GM12878 (cell line): ENCODE measurements at regions not wholly inside any gene's neighbourhood (a gene's known extent, or its start where the extent isn't known, plus 50 kb on each side); places are given as distances from the start of the nearest gene placed in this dataset.

Source experiments
- ATAC-seq: fragments of 200-7000 bp; cut with Tn5 transposase; 3 replicates; pipeline ENCODE4 v1.9.1; 2020; ENCODE audit warnings: mild to moderate bottlenecking, moderate library complexity
- BruUV-seq: library from RNA; stranded (reverse); fragments of 400-500 nt; replicated peaks from 2 replicates; lab custom pipeline; 2021; lab: Mats Ljungman, UMichigan
- CTCF ChIA-PET: fragments of 300-600 bp; sonication (Branson Sonifier 250); formaldehyde crosslinking; extraction: SDS; loops from one replicate; lab custom pipeline; 2021; ENCODE audit warnings: inconsistent platforms; lab: Yijun Ruan, JAX
- POLR2A ChIA-PET: fragments of 350-600 bp; formaldehyde crosslinking; extraction: SDS; loops from one replicate; lab custom pipeline; 2021; ENCODE audit warnings: inconsistent platforms; lab: Charles Lee
- RAD21 ChIA-PET: fragments of 300-600 bp; sonication (Branson Sonifier 250); formaldehyde crosslinking; loops from one replicate; lab custom pipeline; 2023; ENCODE audit warnings: antibody characterized with exemption; ENCODE audit not compliant: unreplicated experiment; lab: Charles Lee
- SMC1A ChIA-PET: fragments of 300-600 bp; sonication (Branson Sonifier 250); formaldehyde crosslinking; loops from one replicate; lab custom pipeline; 2023; ENCODE audit not compliant: unreplicated experiment, uncharacterized antibody; lab: Charles Lee
- DNase-seq: peaks from one replicate; pipeline ENCODE4 v3.0.0-alpha.2; 2011; ENCODE audit warnings: low read depth, low spot score
- FAIRE-seq: peaks from 3 replicates; lab custom pipeline; 2011; peaks lifted over from hg19 to GRCh38; lab: Jason Lieb, UNC
- H2AFZ ChIP-seq: 2 replicates; pipeline ENCODE4 v1.6.0; 2011; ENCODE audit warnings: low read depth, low read length, control low read depth; ENCODE audit not compliant: control insufficient read depth
- H3K27ac ChIP-seq: 2 replicates; pipeline ENCODE4 v1.5.1; 2011; ENCODE audit warnings: control low read depth; ENCODE audit not compliant: control insufficient read depth, insufficient read depth
- H3K27me3 ChIP-seq, 2 experiments: replicated peaks in 1 of 2; 2 replicates each; pipeline versions ENCODE4 v1.6.0 to v1.6.1; 2011; ENCODE audit warnings: low read length in 1 of 2; ENCODE audit not compliant: control insufficient read depth in 2 of 2, insufficient read depth in 2 of 2
- H3K36me3 ChIP-seq, 2 experiments: 2 replicates each; pipeline ENCODE4 v1.5.1; 2011; ENCODE audit warnings: low read length in 1 of 2; ENCODE audit not compliant: control insufficient read depth in 2 of 2, insufficient read depth in 2 of 2
- H3K4me1 ChIP-seq: 2 replicates; pipeline ENCODE4 v1.6.1; 2011; ENCODE audit warnings: mild to moderate bottlenecking, low read length, moderate library complexity, mixed read lengths; ENCODE audit not compliant: control insufficient read depth, insufficient read depth
- H3K4me2 ChIP-seq: 2 replicates; pipeline ENCODE4 v1.6.0; 2011; ENCODE audit warnings: control low read depth; ENCODE audit not compliant: control insufficient read depth, insufficient read depth
- H3K4me3 ChIP-seq: fragments of 200-600 bp; sonication (generic); 2 replicates; pipeline ENCODE4 v1.5.1; 2016
- H3K79me2 ChIP-seq: 2 replicates; pipeline ENCODE4 v1.6.0; 2011; ENCODE audit warnings: low read length; ENCODE audit not compliant: control insufficient read depth, insufficient read depth
- H3K9ac ChIP-seq: 2 replicates; pipeline ENCODE4 v1.8.0; 2011; ENCODE audit warnings: low read length, control low read depth, mixed read lengths; ENCODE audit not compliant: control insufficient read depth, insufficient read depth
- H3K9me3 ChIP-seq: replicated peaks from 3 replicates; pipeline ENCODE4 v1.5.1; 2011; ENCODE audit warnings: mild to moderate bottlenecking, low read length; ENCODE audit not compliant: control insufficient read depth, insufficient read depth
- H4K20me1 ChIP-seq: 2 replicates; pipeline ENCODE4 v1.6.0; 2011; ENCODE audit not compliant: control insufficient read depth, insufficient read depth
- BHLHE40 ChIP-seq, 2 experiments: fragments of 450-650 bp in 1 of 2; IDR thresholded peaks; 2 replicates each; pipeline ENCODE4 v1.6.1; 2011 to 2017; ENCODE audit warnings: low read depth in 2 of 2, borderline replicate concordance in 1 of 2, improper control_type of control experiment in 1 of 2, low read length in 1 of 2, mild to moderate bottlenecking in 1 of 2
- DPF2 ChIP-seq: fragments of 450-650 bp; IDR thresholded peaks from 2 replicates; pipeline ENCODE4 v1.6.1; 2017; ENCODE audit warnings: mild to moderate bottlenecking
- FOXM1 ChIP-seq: IDR thresholded peaks from 2 replicates; pipeline ENCODE4 v1.6.1; 2012; ENCODE audit warnings: low read depth, mild to moderate bottlenecking, inconsistent platforms, low read length, moderate library complexity
- IRF4 ChIP-seq: IDR thresholded peaks from 2 replicates; pipeline ENCODE4 v1.6.1; 2011; ENCODE audit warnings: low read depth, low read length
- JUND ChIP-seq: IDR thresholded peaks from 2 replicates; pipeline ENCODE4 v1.6.1; 2012; ENCODE audit warnings: low read depth, mild to moderate bottlenecking, low read length, improper control_type of control experiment, moderate library complexity
- MTA2 ChIP-seq: fragments of 450-650 bp; IDR thresholded peaks from 2 replicates; pipeline ENCODE4 v1.6.1; 2016; ENCODE audit warnings: low read depth, mild to moderate bottlenecking, moderate library complexity
- POLR2AphosphoS2 ChIP-seq: IDR thresholded peaks from 2 replicates; pipeline ENCODE4 v1.6.1; 2011; ENCODE audit warnings: low read depth, mild to moderate bottlenecking, low read length, improper control_type of control experiment, moderate library complexity
- RELA ChIP-seq: fragments of 450-650 bp; IDR thresholded peaks from 2 replicates; pipeline ENCODE4 v1.8.0; 2014; ENCODE audit warnings: borderline replicate concordance; ENCODE audit not compliant: partially characterized antibody
- TBL1XR1 ChIP-seq: IDR thresholded peaks from 2 replicates; pipeline ENCODE4 v1.6.1; 2012; ENCODE audit warnings: low read depth, low read length, improper control_type of control experiment
- WRNIP1 ChIP-seq: IDR thresholded peaks from 2 replicates; pipeline ENCODE4 v1.6.1; 2011; ENCODE audit warnings: low read depth, low read length, improper control_type of control experiment, borderline replicate concordance
- ZNF24 ChIP-seq: fragments of 450-650 bp; IDR thresholded peaks from 2 replicates; pipeline ENCODE4 v1.6.1; 2017; ENCODE audit warnings: antibody characterized with exemption, mild to moderate bottlenecking
- WGBS: methylation state at CpG from one replicate; pipeline ENCODE4 v1.1.6; 2016; ENCODE audit warnings: low lambda C conversion rate; ENCODE audit not compliant: insufficient replicate concordance, insufficient coverage; ENCODE audit errors: missing lambda C conversion rate; 5-methylcytosine and 5-hydroxymethylcytosine counted together
- in situ Hi-C: fragments of 300-500 bp; cut with MboI; formaldehyde crosslinking; loops from 9 replicates; pipeline ENCODE4 v1.14.3; 2018; ENCODE audit warnings: mixed read lengths
- intact Hi-C: fragments of 100-400 bp; cut with micrococcal nuclease; formaldehyde crosslinking; loops from one replicate; pipeline ENCODE4 v1.14.2; 2022; ENCODE audit not compliant: unreplicated experiment
- TF ChIP-seq, protein P1 (sequence below): fragments of 450-650 bp; IDR thresholded peaks from 2 replicates; pipeline ENCODE4 v1.6.1; 2016; ENCODE audit warnings: mild to moderate bottlenecking
- TF ChIP-seq, protein P2 (sequence below): fragments of 450-650 bp; conservative IDR thresholded peaks from 2 replicates; pipeline ENCODE4 v1.6.1; 2017; ENCODE audit warnings: mild to moderate bottlenecking, moderate library complexity
- TF ChIP-seq, protein P3 (sequence below): fragments of 150-350 bp; IDR thresholded peaks from 2 replicates; pipeline ENCODE4 v1.6.1; 2016; ENCODE audit warnings: low read depth, low read length

DNA sequence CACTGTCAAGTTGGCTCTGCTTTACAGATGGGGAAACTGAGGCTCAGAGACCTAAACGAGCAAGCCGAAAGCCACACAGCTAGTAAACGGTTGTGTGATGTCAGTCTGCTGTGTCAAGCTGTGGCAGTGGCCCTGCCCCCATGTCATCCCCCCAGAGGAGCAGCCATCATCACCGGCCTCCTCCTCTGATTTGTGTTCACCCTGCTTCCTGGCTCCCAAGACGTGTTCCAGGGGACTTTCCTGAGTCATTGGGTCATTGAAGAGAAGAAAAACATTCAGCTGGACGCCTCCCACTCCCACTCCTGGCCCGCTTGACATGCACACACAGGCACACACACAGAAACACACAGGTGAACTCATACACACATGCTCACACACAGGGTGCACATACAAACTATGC, 54.0 kb upstream of the CIBAR2 start (continued):
- TF ChIP-seq, protein P1, sequence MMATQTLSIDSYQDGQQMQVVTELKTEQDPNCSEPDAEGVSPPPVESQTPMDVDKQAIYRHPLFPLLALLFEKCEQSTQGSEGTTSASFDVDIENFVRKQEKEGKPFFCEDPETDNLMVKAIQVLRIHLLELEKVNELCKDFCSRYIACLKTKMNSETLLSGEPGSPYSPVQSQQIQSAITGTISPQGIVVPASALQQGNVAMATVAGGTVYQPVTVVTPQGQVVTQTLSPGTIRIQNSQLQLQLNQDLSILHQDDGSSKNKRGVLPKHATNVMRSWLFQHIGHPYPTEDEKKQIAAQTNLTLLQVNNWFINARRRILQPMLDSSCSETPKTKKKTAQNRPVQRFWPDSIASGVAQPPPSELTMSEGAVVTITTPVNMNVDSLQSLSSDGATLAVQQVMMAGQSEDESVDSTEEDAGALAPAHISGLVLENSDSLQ = no peak
- no peak for TF ChIP-seq ZNF24
- TF ChIP-seq, protein P2, sequence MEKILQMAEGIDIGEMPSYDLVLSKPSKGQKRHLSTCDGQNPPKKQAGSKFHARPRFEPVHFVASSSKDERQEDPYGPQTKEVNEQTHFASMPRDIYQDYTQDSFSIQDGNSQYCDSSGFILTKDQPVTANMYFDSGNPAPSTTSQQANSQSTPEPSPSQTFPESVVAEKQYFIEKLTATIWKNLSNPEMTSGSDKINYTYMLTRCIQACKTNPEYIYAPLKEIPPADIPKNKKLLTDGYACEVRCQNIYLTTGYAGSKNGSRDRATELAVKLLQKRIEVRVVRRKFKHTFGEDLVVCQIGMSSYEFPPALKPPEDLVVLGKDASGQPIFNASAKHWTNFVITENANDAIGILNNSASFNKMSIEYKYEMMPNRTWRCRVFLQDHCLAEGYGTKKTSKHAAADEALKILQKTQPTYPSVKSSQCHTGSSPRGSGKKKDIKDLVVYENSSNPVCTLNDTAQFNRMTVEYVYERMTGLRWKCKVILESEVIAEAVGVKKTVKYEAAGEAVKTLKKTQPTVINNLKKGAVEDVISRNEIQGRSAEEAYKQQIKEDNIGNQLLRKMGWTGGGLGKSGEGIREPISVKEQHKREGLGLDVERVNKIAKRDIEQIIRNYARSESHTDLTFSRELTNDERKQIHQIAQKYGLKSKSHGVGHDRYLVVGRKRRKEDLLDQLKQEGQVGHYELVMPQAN = no peak

DNA sequence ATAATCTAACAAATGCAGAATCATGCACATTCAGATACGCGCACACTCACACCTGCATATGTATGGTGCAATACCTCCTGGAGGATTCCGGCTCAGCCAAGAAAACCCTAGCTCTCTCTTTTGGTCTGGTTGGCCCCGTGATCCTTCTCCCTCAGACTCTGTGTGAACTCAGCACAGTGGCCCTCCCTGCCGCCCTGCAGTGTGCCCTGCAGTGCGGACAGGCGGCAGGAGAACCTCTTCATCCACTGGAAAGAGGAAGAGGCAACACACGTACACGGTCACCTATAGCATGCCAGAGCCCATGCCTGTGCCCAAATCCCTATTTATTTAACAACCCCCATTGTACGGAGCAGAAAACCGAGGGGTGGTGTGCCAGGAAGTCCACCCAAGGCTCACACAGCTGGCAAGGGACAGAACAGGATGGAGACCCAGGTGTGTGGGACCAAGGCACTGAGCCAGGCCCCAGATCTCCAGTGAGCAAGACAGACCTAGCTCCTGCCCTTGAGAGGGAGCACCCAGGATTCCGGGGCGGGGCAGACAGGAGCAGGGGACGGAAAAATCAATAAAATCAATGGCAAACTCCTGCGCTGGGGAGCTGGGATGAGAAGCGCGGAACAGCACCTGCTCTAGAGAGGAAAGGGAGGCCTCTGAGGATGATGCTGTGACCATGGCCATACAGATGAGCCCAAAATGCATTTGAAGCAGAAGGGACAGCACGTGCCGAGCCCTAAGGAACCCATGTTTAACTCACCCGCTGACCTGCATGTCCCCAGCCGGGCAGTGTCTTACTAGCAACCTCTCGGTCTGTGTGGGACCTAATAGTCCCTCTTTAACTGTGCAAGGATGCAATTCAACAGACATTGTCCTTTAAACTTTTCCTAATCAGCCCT, 54.7 kb upstream of the CIBAR2 start:
- ChIA-PET CTCF (no interaction called here), SMC1A (no interaction called here), RAD21 (interaction anchor here (0.6 kb wide), 1 partner anchor 67 kb away, joined by 3 read pairs; no protein-coding TSS in a partner anchor), POLR2A (no interaction called here)
- no peak for TF ChIP-seq BHLHE40 (IDR thresholded peaks at IDR 0.05; ENCODE audit: borderline replicate concordance in 1 of 2, low read depth in 2 of 2, low read length in 1 of 2)
- TF ChIP-seq POLR2AphosphoS2 = no peak
- TF ChIP-seq, protein P3, sequence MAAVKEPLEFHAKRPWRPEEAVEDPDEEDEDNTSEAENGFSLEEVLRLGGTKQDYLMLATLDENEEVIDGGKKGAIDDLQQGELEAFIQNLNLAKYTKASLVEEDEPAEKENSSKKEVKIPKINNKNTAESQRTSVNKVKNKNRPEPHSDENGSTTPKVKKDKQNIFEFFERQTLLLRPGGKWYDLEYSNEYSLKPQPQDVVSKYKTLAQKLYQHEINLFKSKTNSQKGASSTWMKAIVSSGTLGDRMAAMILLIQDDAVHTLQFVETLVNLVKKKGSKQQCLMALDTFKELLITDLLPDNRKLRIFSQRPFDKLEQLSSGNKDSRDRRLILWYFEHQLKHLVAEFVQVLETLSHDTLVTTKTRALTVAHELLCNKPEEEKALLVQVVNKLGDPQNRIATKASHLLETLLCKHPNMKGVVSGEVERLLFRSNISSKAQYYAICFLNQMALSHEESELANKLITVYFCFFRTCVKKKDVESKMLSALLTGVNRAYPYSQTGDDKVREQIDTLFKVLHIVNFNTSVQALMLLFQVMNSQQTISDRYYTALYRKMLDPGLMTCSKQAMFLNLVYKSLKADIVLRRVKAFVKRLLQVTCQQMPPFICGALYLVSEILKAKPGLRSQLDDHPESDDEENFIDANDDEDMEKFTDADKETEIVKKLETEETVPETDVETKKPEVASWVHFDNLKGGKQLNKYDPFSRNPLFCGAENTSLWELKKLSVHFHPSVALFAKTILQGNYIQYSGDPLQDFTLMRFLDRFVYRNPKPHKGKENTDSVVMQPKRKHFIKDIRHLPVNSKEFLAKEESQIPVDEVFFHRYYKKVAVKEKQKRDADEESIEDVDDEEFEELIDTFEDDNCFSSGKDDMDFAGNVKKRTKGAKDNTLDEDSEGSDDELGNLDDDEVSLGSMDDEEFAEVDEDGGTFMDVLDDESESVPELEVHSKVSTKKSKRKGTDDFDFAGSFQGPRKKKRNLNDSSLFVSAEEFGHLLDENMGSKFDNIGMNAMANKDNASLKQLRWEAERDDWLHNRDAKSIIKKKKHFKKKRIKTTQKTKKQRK = no peak
- no peak for TF ChIP-seq WRNIP1
- no peak for TF ChIP-seq JUND
- TF ChIP-seq MTA2 = no peak
- TF ChIP-seq TBL1XR1 = no peak
- no peak for TF ChIP-seq IRF4
- no peak for TF ChIP-seq RELA
- TF ChIP-seq FOXM1 = no peak
- TF ChIP-seq DPF2 = no peak
- in situ Hi-C loops (no loop called here), intact Hi-C loops (no loop called here)
- no peak for ATAC-seq
- Histone ChIP-seq H2AFZ (no peak overlapping the region), H3K9me3 (no peaks in the 10 kb centered on the region), H3K4me2 (no peak overlapping the region), H3K79me2 (no peaks in the 10 kb centered on the region), H3K36me3 (no peaks in the 10 kb centered on the region), H3K4me3 (no peak overlapping the region), H3K27ac (no peak overlapping the region), H3K9ac (no peak overlapping the region), H3K27me3 (peaks cover 2 to 4% of the 10 kb centered on the region in 2 experiments; a peak in 3 of 4 replicates), H4K20me1 (no peaks in the 10 kb centered on the region), H3K4me1 (no peaks in the 10 kb centered on the region)
- WGBS = 59% methylated on average over 22 of the region's 22 CpGs
- no peak for DNase-seq
- no peak for FAIRE-seq
- no TSS peak for BruUV-seq
